T follicular helper cell (primary cell): ENCODE measurements at regions not wholly inside any gene's neighbourhood (a gene's known extent, or its start where the extent isn't known, plus 50 kb on each side); places are given as distances from the start of the nearest gene placed in this dataset.
"Not testable (repeated sequence)": the region's sequence is repeated elsewhere in the genome, so short reads cannot be mapped to it uniquely, and the experiment has no call there.

Experiments used
- DNase-seq: peaks from one replicate; pipeline ENCODE4 v3.0.0-alpha.2; 2020; ENCODE audit warnings: low read depth

- no peak for DNase-seq
Observed at GRCh38 chr6:104506429-104506828, 353.3 kb downstream of the HACE1 start.

GRCh38 chr6:104505838-104506237 is 353.9 kb downstream of the HACE1 start:
- DNase-seq, result no peak

- DNase-seq, result no peak
Observed at GRCh38 chr6:104500265-104500664, 359.5 kb downstream of the HACE1 start.

- no peak for DNase-seq
Observed at GRCh38 chr6:104486035-104486434, 373.7 kb downstream of the HACE1 start.

- DNase-seq, result no peak
Observed at GRCh38 chr6:104484626-104485025, 375.1 kb downstream of the HACE1 start.

GRCh38 chr6:104484191-104484590 is 375.5 kb downstream of the HACE1 start:
- DNase-seq, result no peak

GRCh38 chr6:104483225-104483834 is 376.4 kb downstream of the HACE1 start:
- no peak for DNase-seq

GRCh38 chr6:104477569-104477968 is 382.1 kb downstream of the HACE1 start:
- DNase-seq, result no peak

GRCh38 chr6:104473021-104473429 is 386.7 kb downstream of the HACE1 start:
- no peak for DNase-seq

GRCh38 chr6:104472021-104472901 is 387.5 kb downstream of the HACE1 start:
- DNase-seq, result no peak

- no peak for DNase-seq
Observed at GRCh38 chr6:104466306-104466705, 393.4 kb downstream of the HACE1 start.

GRCh38 chr6:104462811-104463599 is 396.7 kb downstream of the HACE1 start:
- no peak for DNase-seq

GRCh38 chr6:104460738-104461483 is 398.8 kb downstream of the HACE1 start:
- no peak for DNase-seq

- DNase-seq, result no peak
Observed at GRCh38 chr6:104459543-104459942, 400.2 kb downstream of the HACE1 start.

GRCh38 chr6:104449918-104450317 is 409.8 kb downstream of the HACE1 start:
- DNase-seq, result no peak

GRCh38 chr6:104446101-104447080 is 413.3 kb downstream of the HACE1 start:
- not testable (repeated sequence) for DNase-seq

- no peak for DNase-seq
Observed at GRCh38 chr6:104434519-104434918, 425.2 kb downstream of the HACE1 start.

- no peak for DNase-seq
Observed at GRCh38 chr6:104431096-104431495, 428.6 kb downstream of the HACE1 start.

- no peak for DNase-seq
Observed at GRCh38 chr6:104428184-104428583, 431.5 kb downstream of the HACE1 start.

GRCh38 chr6:104423691-104424090 is 436.0 kb downstream of the HACE1 start:
- DNase-seq, result no peak

GRCh38 chr6:104421650-104422049 is 438.1 kb downstream of the HACE1 start:
- DNase-seq, result no peak
